ENCODE measurements at regions not wholly inside any gene's neighbourhood (a gene's known extent, or its start where the extent isn't known, plus 50 kb on each side); places are given as distances from the start of the nearest gene placed in this dataset.

DNA sequence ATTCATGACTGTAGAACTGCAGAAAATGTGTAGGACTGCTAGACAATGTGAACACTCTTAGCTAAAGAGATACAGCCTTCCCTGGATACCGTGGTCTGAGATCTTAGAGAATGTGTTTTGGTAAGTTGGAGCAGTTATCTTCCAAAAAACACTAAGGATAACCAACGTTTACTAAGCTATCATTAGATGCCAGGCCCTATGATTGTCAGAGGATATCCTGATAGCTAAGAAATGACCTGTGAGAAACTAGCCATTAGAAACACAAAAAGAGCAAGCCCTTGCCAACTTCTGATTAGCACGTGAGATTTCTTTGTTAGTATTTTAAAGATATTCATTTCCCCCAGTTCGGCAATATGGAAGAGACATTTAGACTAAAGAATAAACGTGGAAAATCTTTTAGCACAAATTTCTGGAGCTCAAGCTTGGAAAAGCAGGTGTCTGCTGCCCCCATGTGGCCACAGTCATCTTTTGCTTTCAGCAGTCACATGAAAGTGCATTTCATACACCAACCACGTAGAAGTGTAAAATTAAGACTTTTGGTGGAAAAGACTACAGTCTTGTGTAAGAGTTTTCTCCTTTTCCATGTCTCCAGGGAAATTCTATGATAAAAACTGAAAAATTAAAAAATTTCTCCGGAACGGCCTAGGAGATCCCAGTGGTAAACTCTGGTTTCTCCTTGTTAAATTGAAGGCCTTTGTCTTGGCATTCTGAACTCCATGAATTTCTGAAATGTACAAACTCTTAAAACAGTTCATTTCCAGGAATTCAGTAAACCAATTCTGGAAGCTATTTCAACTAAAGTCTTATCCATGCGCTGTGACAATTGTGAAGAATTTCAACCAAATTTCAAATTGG, 136.4 kb downstream of the ZNF674 start:
- TF ChIP-seq, protein P1, sequence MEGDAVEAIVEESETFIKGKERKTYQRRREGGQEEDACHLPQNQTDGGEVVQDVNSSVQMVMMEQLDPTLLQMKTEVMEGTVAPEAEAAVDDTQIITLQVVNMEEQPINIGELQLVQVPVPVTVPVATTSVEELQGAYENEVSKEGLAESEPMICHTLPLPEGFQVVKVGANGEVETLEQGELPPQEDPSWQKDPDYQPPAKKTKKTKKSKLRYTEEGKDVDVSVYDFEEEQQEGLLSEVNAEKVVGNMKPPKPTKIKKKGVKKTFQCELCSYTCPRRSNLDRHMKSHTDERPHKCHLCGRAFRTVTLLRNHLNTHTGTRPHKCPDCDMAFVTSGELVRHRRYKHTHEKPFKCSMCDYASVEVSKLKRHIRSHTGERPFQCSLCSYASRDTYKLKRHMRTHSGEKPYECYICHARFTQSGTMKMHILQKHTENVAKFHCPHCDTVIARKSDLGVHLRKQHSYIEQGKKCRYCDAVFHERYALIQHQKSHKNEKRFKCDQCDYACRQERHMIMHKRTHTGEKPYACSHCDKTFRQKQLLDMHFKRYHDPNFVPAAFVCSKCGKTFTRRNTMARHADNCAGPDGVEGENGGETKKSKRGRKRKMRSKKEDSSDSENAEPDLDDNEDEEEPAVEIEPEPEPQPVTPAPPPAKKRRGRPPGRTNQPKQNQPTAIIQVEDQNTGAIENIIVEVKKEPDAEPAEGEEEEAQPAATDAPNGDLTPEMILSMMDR (IDR thresholded peaks at IDR 0.05; ENCODE audit: insufficient read depth, low read depth, low read length) = peak; percentile 66
- no peak for DNase-seq (ENCODE audit: low read depth)
- POLR2A ChIA-PET = no interaction called here
- Histone ChIP-seq H3K27me3 (ENCODE audit: control insufficient read depth, insufficient read depth, low read length) (no peaks in the 10 kb centered on the region), H3K36me3 (ENCODE audit: control insufficient read depth, insufficient read depth, low read length) (no peaks in the 10 kb centered on the region), H3K4me3 (ENCODE audit: low read depth, low read length) (no peak overlapping the region)
- CTCF ChIA-PET = interaction anchor here (1.3 to 2.7 kb wide), 7 partner anchors 10 to 1086 kb away, joined by 3 to 9 read pairs (median 5); no protein-coding TSS in a partner anchor

DNA sequence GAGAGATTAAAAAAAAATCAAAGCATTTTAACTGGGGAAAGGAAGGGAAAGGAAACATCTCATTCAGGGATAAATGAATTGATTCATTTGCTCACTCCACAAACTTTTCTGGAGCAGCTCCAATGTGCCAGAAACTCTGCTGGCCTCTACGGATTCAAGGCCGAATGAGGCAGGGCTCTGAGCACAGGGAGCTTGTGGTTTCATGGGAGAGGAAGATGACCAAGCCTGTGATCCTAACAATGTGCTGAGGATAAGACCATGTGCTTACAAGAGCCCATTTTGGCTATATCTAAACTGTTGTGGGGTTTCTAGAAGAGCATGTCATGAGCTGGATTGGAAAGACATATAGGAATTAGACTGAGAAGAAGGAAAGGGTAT, 137.5 kb downstream of the ZNF674 start:
- TF ChIP-seq, protein P1 (IDR thresholded peaks at IDR 0.05; ENCODE audit: insufficient read depth, low read depth, low read length) = no peak
- ChIA-PET POLR2A (no interaction called here), CTCF (interaction anchor here (1.3 to 2.7 kb wide), 4 partner anchors 9 to 893 kb away, joined by 3 to 9 read pairs (median 7); no protein-coding TSS in a partner anchor)
- Histone ChIP-seq H3K36me3 (ENCODE audit: control insufficient read depth, insufficient read depth, low read length) (no peaks in the 10 kb centered on the region), H3K27me3 (ENCODE audit: control insufficient read depth, insufficient read depth, low read length) (no peaks in the 10 kb centered on the region), H3K4me3 (ENCODE audit: low read depth, low read length) (no peak overlapping the region)
- DNase-seq (ENCODE audit: low read depth) = no peak

DNA sequence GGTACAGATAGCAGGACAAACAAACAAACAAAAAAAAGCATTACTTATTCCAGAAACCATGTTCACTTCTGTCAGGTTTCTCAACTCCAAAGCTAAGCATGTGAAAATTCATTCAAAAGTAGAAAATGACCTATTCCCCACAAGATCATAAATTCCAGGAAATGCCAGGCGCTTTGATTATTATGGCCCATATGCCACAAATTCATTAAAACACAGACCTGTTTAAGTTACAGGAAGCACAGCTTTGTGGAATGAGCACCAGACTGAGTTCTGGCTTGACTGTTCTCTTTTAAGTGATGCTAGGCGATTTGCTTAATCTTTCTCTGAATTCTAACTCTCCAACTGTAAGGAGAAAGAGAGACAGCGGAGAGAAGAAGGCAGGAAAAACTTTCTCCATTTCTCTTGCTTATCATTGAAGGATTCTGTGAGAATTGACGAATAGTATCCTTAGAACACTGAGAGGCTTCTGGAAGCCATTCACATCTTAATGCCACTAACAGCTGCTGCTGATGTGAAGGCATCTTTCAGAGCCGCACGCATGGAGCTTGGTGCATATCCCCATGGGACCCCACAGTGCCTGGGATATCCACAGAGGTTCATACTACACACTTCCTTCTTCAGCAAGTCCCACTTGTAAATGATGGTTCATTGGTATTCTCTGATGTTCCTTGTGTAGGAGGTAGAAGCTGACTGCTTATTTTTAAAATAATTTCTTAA, 138.0 kb downstream of the ZNF674 start:
- TF ChIP-seq, protein P1 (IDR thresholded peaks at IDR 0.05; ENCODE audit: insufficient read depth, low read depth, low read length) = no peak
- ChIA-PET CTCF (interaction anchor here (1.0 to 2.7 kb wide), 5 partner anchors 9 to 892 kb away, joined by 3 to 9 read pairs (median 5); no protein-coding TSS in a partner anchor), POLR2A (no interaction called here)
- DNase-seq (ENCODE audit: low read depth) = no peak
- H3K27me3 ChIP-seq (ENCODE audit: control insufficient read depth, insufficient read depth, low read length) = no peaks in the 10 kb centered on the region
- H3K4me3 ChIP-seq (ENCODE audit: low read depth, low read length) = no peak overlapping the region
- H3K36me3 ChIP-seq (ENCODE audit: control insufficient read depth, insufficient read depth, low read length) = no peaks in the 10 kb centered on the region

DNA sequence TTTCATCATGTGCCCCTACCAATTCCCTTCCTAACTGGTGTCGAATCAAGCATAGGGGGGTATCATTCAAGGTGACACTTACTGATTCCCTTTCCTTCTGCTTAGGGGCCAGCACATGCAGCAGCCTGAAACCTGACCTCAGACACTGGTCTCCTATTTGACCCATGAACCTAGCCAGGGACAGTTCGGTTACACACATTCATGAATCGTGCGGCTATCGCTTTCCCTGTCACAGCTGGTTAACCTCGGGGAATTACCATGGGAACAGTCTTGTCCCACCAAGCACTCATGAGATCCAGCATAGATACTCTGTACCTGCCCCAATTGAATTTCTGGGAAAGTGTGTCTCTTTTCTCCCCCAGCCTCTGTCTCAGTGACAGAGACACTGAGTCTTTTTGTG, 140.4 kb downstream of the ZNF674 start:
- no peaks in the 10 kb centered on the region for H3K36me3 ChIP-seq (ENCODE audit: control insufficient read depth, insufficient read depth, low read length)
- CTCF ChIA-PET = no interaction called here
- H3K4me3 ChIP-seq (ENCODE audit: low read depth, low read length) = no peak overlapping the region
- DNase-seq (ENCODE audit: low read depth) = no peak
- POLR2A ChIA-PET = no interaction called here
- TF ChIP-seq, protein P1 (IDR thresholded peaks at IDR 0.05; ENCODE audit: insufficient read depth, low read depth, low read length) = no peak
- H3K27me3 ChIP-seq (ENCODE audit: control insufficient read depth, insufficient read depth, low read length) = no peaks in the 10 kb centered on the region

Measured in BJ (cell line).